ENCODE measurements at regions not wholly inside any gene's neighbourhood (a gene's known extent, or its start where the extent isn't known, plus 50 kb on each side); places are given as distances from the start of the nearest gene placed in this dataset.

- Histone ChIP-seq H3F3A (ENCODE audit: low read depth) (no peaks in the 10 kb centered on the region), H3K4me2 (ENCODE audit: low read depth, low read length, poor library complexity, severe bottlenecking) (no peak overlapping the region), H3K9ac (ENCODE audit: low read depth, low read length, poor library complexity, severe bottlenecking) (no peak overlapping the region), H3K27me3 (ENCODE audit: insufficient read depth, low read length, poor library complexity, severe bottlenecking) (no peaks in the 10 kb centered on the region), H3K4me1 (ENCODE audit: insufficient read depth, low read length, poor library complexity, severe bottlenecking) (no peaks in the 10 kb centered on the region), H3K79me2 (ENCODE audit: insufficient read depth, low read length) (no peaks in the 10 kb centered on the region), H2AFZ (ENCODE audit: low read length) (no peak overlapping the region), H3K36me3 (ENCODE audit: insufficient read depth, low read length) (no peaks in the 10 kb centered on the region), H3K9me2 (replicated peaks; ENCODE audit: low read depth, low read length) (no peaks in the 10 kb centered on the region), H3K9me3 (ENCODE audit: insufficient read depth, low read depth, low read length) (no peaks in the 10 kb centered on the region), H4K20me1 (ENCODE audit: insufficient read depth, low read length, poor library complexity, severe bottlenecking) (no peaks in the 10 kb centered on the region), H3K4me3 (ENCODE audit: low read length, poor library complexity, severe bottlenecking) (no peak overlapping the region)
- TF ChIP-seq CTCF (conservative IDR thresholded peaks at IDR 0.05; ENCODE audit: low read length), result no peak
- no peak for TF ChIP-seq EZH2phosphoT487 (IDR thresholded peaks at IDR 0.05; ENCODE audit: borderline replicate concordance)
These were observed 1356.3 kb downstream of the KCNT2 start for GRCh38 chr1:195251900-195252299.

GRCh38 chr1:195243492-195243891, 1364.7 kb downstream of the KCNT2 start:
- Histone ChIP-seq H3K4me3 (ENCODE audit: low read length, poor library complexity, severe bottlenecking) (no peak overlapping the region), H3K9me3 (ENCODE audit: insufficient read depth, low read depth, low read length) (no peaks in the 10 kb centered on the region), H3F3A (ENCODE audit: low read depth) (no peaks in the 10 kb centered on the region), H3K4me1 (ENCODE audit: insufficient read depth, low read length, poor library complexity, severe bottlenecking) (no peaks in the 10 kb centered on the region), H3K36me3 (ENCODE audit: insufficient read depth, low read length) (no peaks in the 10 kb centered on the region), H4K20me1 (ENCODE audit: insufficient read depth, low read length, poor library complexity, severe bottlenecking) (no peaks in the 10 kb centered on the region), H3K4me2 (ENCODE audit: low read depth, low read length, poor library complexity, severe bottlenecking) (no peak overlapping the region), H2AFZ (ENCODE audit: low read length) (no peak overlapping the region), H3K27me3 (ENCODE audit: insufficient read depth, low read length, poor library complexity, severe bottlenecking) (no peaks in the 10 kb centered on the region), H3K9ac (ENCODE audit: low read depth, low read length, poor library complexity, severe bottlenecking) (no peak overlapping the region), H3K9me2 (replicated peaks; ENCODE audit: low read depth, low read length) (no peaks in the 10 kb centered on the region), H3K79me2 (ENCODE audit: insufficient read depth, low read length) (no peaks in the 10 kb centered on the region)
- TF ChIP-seq CTCF (conservative IDR thresholded peaks at IDR 0.05; ENCODE audit: low read length) (no peak), EZH2phosphoT487 (IDR thresholded peaks at IDR 0.05; ENCODE audit: borderline replicate concordance) (no peak)

GRCh38 chr1:195241066-195241465, 1367.2 kb downstream of the KCNT2 start:
- Histone ChIP-seq H3K9me2 (replicated peaks; ENCODE audit: low read depth, low read length) (no peaks in the 10 kb centered on the region), H3K36me3 (ENCODE audit: insufficient read depth, low read length) (no peaks in the 10 kb centered on the region), H2AFZ (ENCODE audit: low read length) (no peak overlapping the region), H3K4me1 (ENCODE audit: insufficient read depth, low read length, poor library complexity, severe bottlenecking) (no peaks in the 10 kb centered on the region), H3K4me2 (ENCODE audit: low read depth, low read length, poor library complexity, severe bottlenecking) (no peak overlapping the region), H4K20me1 (ENCODE audit: insufficient read depth, low read length, poor library complexity, severe bottlenecking) (no peaks in the 10 kb centered on the region), H3K79me2 (ENCODE audit: insufficient read depth, low read length) (no peaks in the 10 kb centered on the region), H3K27me3 (ENCODE audit: insufficient read depth, low read length, poor library complexity, severe bottlenecking) (no peaks in the 10 kb centered on the region), H3K9ac (ENCODE audit: low read depth, low read length, poor library complexity, severe bottlenecking) (no peak overlapping the region), H3K9me3 (ENCODE audit: insufficient read depth, low read depth, low read length) (peaks cover 6% of the 10 kb centered on the region; the same call in 1 of the 2 replicates), H3F3A (ENCODE audit: low read depth) (no peaks in the 10 kb centered on the region), H3K4me3 (ENCODE audit: low read length, poor library complexity, severe bottlenecking) (no peak overlapping the region)
- no peak for TF ChIP-seq CTCF (conservative IDR thresholded peaks at IDR 0.05; ENCODE audit: low read length)
- no peak for TF ChIP-seq EZH2phosphoT487 (IDR thresholded peaks at IDR 0.05; ENCODE audit: borderline replicate concordance)

Measured in Loucy (cell line).